ENCODE measurements at regions not wholly inside any gene's neighbourhood (a gene's known extent, or its start where the extent isn't known, plus 50 kb on each side); places are given as distances from the start of the nearest gene placed in this dataset.

- TF ChIP-seq CTCF (IDR thresholded peaks at IDR 0.05; ENCODE audit: low read depth, low read length) (no peak), EZH2phosphoT487 (IDR thresholded peaks at IDR 0.05; ENCODE audit: low read depth) (no peak)
Observed at GRCh38 chr21:32062591-32063227, 189.9 kb downstream of the HUNK start.

Data from OCI-LY3 (cell line).